ENCODE measurements at regions not wholly inside any gene's neighbourhood (a gene's known extent, or its start where the extent isn't known, plus 50 kb on each side); places are given as distances from the start of the nearest gene placed in this dataset.

DNA sequence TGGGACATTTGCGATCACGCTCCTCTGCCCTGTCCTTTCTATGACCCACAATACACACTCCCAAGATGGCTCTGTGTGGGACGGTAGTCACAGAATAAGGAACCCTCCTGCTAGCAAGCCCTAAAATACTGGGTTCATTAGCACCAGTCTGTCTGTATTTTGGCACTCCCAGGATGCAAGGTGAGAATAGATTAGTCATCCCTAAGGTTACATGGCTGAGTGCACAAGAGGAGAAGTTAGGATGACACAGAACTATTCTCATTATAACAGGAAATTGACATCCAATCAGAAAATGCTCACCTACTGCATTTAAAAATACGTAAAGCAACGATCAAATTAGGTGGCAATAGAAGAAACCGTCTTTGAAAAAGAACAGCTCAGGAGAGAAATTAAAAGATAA is 590.2 kb downstream of the EPHA4 start:
- no peak for DNase-seq (ENCODE audit: low read depth)

- DNase-seq (ENCODE audit: low read depth): no peak
These were observed 586.5 kb downstream of the EPHA4 start for GRCh38 chr2:220985561-220985960.

DNA sequence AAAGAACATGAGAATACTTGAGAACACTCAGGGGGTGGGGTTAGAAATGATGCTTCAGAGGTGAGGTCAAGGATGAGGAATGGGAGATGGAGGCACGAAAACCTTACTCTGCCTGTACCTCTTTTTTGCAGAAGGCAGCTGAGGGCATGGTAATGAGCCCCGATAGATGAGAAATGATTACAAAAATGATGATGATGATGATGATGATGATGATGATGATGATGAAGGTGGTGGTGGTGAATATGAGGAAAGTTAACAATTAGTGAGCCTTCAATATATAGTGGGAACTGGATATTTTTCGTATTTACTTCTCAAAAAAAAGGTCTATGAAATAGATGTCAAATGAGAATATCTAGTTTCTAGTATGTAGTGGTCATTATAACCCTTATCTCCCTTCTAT is 584.3 kb downstream of the EPHA4 start:
- DNase-seq (ENCODE audit: low read depth): no peak

GRCh38 chr2:220991972-220992371 is 580.1 kb downstream of the EPHA4 start:
- no peak for DNase-seq (ENCODE audit: low read depth)

DNA sequence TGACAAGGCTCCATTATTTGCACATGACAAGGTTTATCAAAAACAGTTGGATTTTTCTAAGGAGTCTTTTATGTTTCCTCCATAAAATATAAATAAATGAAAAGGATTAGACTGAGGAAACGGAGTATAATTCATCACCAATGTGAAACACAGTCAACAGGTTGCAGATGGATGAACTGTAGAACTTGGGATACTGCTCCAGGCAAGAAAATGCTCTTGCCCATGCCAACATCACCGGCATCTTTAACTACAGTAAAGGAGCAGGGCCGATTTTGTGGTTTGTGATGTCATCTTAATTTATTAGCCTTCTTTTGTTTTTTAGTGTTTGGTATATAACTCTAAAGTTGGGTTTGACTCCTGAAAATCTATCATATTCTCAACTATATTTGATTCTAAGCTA is 577.3 kb downstream of the EPHA4 start:
- no peak for DNase-seq (ENCODE audit: low read depth)

DNA sequence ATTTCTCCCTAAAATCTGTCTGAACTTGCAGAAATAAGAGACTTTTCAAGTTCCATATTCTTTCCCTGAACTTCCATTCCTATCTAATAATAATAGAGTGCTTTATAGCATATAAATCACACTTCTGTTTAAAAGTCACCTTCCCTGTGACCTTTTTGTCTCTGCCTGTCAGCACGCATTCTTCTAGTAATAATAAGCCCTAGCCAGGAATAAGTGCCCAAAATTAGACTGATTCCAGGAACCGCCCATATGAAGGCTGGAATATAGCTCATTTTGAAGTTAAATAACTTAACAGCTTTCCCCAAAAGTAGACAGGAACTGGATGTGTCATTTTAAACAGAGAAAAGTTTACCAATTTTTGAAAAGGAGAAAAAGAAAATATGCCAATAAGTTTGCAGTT is 576.5 kb downstream of the EPHA4 start:
- no peak for DNase-seq (ENCODE audit: low read depth)

DNA sequence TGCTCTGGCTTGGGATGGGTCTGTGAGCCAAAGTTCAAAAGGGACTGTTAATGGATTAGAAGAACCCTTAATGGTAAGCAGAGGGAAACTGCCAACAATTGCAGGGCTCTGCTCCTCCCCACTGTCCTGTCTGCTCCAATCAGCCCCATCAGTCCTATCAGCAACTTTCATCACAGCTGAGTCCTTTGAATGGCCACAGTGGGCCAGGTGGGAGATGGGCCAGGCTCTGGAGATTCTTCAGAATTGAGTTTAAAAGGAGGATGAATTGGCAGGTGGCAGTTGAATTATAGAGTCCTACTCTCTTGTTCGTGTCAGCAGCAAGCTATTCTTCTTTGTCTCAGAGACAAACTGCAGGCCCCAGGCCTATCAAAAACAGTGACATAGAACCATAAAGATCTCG is 573.9 kb downstream of the EPHA4 start:
- DNase-seq (ENCODE audit: low read depth): no peak

DNA sequence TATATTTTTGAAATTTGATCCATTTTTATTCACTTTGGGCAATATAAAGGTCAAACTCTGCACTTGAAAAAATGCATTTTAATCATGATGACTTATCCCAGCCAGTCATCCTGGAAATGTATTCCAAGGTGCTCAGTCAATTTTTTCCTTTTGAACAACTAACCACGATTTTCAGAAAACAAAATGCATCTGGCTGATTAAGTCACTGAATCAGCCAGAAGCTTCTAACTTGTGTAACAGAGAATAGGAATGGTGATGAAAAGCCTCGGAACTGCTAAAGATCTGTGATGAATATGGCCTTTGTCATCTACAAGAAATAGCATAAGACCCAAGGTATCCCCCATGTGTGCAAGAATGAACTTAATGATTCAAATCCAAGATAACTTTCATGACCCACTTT is 572.7 kb downstream of the EPHA4 start:
- DNase-seq (ENCODE audit: low read depth): no peak

DNA sequence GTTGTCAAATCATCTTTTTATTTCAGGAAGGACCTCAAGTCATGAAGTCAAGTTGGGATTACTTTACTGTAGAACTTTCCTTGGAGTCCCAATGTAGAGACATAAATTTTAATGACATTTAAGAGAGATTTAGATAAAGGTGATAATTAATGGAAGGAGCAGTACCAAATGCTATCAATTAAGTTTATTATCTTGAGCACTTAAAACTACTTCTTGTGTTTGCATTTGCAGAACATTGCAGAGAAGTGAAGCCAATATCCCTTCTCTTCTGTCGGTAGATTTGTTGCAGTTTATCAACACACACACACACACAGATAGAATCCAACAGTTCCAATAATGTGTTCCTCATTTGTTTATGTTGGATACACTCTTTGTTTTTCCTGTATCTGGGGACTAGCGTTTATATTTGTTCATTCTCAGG is 570.7 kb downstream of the EPHA4 start:
- no peak for DNase-seq (ENCODE audit: low read depth)

DNA sequence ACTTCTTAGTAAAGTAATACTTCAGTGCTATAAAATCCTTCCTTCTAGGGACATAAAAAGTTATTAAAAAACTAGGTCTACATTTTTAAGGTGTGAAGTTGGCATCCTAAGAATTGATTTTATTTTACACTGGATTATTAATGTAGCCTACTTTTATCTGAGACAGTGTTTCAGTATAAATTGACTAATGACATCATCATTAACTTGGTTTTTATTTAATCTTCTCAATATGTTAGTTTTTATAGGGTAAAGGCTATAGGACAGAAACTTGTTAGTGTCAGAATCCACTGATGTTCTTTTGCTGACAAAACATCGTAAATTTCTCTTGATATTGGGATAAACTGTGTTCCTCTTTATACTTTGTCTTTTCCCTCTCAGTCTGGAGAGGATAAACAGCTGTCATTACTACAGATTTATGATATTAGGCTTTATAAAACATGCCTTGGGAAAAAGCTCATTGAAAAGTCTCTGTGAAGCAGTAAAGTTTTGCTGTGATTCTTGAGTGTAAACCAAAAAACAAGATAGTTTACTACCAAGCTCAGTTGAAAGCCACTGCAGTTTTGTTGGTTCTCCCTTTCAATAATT is 569.9 kb downstream of the EPHA4 start:
- no peak for DNase-seq (ENCODE audit: low read depth)

- DNase-seq (ENCODE audit: low read depth): peak; percentile 16
These were observed 566.8 kb downstream of the EPHA4 start for GRCh38 chr2:221005338-221005737.

DNA sequence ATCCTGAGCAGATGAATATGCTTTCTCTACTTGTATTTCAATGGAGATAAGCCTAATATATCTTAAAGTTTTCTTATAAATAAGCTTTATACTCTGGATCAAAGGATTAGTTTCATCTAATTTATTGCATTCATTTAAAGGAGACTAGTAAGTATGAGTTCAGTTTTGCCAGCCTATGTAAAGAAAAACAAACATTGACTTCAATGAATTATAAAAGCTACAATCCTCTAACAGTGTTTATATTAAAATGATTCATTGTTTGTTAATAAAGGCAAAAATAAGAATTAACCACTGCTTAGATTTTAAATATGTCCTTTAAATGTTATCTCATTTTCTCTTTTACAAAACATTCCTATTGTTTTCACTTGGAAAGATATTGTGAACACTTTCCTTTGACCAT is 566.0 kb downstream of the EPHA4 start:
- no peak for DNase-seq (ENCODE audit: low read depth)

DNA sequence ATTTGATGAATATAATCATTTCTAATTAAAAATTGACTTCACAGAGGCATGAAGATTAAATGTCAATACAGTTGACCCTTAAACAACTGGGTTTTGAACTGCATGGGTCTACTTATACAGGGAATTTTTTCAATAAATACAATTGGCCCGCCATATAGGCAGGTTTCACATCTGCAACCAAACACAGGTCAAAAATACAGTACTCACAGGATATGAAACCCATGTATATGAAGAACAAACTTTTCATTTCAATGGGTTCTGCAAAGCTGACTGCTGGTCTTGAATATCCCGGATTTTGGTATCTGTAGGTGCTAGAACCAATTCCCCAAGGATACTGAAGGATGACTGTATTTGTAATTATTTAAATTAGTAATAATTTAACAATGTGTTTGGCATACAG is 555.6 kb downstream of the EPHA4 start:
- DNase-seq (ENCODE audit: low read depth): no peak

- no peak for DNase-seq (ENCODE audit: low read depth)
These were observed 553.8 kb downstream of the EPHA4 start for GRCh38 chr2:221018262-221018661.

DNA sequence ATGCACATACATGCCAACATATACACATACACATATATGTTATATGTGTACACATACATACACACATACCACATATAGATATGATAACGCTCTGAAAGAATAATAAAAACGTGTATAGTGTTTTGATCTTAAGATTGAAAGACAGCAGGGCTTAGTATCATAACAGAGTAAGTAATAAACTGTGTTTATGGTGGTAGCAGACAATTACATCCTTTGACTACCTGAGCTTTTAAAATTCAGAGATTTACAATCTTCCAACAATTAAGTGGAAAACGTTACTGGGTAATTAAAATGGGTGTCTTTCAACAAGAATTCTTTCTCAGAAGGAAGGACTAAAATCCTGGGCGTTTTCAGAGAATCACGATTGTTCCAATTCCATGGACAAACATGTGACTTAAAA is 552.4 kb downstream of the EPHA4 start:
- DNase-seq (ENCODE audit: low read depth): no peak

GRCh38 chr2:221022554-221022953 is 549.5 kb downstream of the EPHA4 start:
- DNase-seq (ENCODE audit: low read depth): no peak

DNA sequence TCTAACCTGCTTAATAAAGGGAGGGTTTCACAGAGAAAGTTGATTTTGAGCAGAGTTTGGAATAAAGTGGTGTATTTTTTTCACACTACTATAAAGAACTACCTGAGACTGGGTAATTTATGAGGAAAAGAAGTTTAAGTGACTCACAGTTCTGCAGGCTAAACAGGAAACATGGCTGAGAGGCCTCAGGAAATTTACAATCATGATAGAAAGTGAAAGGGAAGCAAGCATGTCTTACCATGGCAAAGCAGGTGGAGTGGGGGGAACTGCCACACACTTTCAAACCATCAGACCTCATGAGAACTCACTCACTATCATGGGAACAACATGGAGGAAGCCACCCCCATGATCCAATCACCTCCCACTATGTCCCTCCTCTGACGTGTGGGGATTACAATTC is 546.7 kb downstream of the EPHA4 start:
- DNase-seq (ENCODE audit: low read depth): no peak

DNA sequence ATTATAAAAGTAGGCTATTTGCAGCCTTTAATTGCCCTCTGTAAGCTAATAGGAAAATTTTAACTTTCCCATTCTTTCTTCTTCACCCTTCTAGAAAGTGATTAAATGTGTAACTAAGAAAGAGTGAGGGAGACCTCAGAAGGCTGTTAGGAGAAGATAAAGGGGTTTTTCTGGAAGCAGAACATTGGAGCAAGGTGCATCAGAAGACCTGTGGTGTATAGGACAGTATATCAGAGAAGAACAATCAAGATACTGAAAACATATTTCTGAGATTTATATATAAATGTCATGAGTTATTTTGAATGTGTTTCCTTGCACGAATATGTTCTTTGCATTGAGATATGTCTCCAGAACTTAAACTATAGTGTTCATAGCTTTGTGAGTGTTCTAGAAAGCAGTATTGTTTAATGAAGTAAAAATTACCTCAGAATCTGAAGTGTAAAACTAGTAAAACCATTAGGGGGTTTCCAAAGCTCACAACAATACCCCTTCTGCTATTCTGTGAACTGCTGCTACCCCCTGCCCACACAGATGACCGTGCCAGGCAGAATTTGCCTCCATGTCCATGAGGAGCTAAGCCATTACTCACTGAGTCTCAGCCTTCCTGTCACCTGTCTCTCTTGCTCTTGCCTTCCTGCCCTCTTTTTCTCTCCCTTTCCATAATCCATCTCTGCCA is 537.9 kb downstream of the EPHA4 start:
- no peak for DNase-seq (ENCODE audit: low read depth)

DNA sequence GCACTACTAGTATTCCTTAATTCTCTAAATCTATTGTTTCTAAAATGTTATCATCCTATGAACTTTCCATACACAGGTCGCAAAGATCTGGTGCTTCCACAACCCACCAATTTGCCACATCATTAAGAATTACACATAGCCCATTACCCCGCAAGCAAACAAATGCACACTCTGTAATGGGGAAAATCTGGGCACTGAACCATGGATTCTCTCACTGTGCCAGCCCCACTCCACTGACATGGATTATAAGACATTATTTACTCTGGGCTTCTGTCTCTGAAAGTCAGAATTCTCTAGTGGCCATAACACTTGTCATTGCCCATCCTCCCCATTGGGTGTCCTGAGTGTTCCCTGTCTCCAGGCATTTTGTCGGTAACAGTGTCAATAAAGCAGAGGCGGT is 537.1 kb downstream of the EPHA4 start:
- DNase-seq (ENCODE audit: low read depth): no peak

GRCh38 chr2:221042926-221043325 is 529.2 kb downstream of the EPHA4 start:
- DNase-seq (ENCODE audit: low read depth): no peak

GRCh38 chr2:221044781-221045180 is 527.3 kb downstream of the EPHA4 start:
- no peak for DNase-seq (ENCODE audit: low read depth)

DNA sequence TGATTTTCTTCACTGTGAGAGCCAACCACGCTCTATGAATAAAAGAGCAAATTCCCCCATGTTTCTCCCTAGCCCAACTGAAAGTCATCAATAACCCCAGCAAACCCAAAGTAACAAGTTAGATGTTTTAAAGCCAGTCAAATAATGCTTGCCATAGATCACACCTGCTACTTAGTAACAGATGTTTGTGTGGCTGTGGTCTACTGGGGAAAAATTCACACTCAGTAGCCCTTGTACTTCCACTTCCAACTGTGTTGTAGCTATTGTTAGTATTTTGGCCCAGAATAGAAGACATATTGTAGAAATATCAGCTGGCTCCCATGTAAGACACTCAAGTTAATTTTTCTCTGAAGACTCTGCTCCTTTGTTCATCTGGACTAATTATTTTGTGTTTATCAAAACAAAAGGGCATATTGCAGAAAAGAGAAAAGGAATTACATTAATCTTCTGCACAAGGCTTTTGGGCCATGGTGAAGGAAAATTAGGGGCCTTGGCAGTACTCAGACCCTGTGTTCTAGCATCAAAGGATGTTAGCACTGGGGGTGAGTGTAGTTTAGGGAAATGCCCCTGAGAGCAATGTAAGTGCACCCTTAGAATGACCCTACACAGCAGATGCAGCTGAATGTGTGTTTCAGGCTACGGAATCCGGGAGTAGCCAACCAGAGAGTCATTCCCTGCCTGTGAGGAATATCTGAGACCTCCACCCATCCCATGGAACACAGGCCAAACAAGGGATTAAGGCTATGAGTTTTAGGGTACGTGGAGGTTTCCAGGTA is 521.9 kb downstream of the EPHA4 start:
- no peak for DNase-seq (ENCODE audit: low read depth)

GRCh38 chr2:221051162-221051561 is 520.9 kb downstream of the EPHA4 start:
- DNase-seq (ENCODE audit: low read depth): no peak

- peak; percentile 24 for DNase-seq (ENCODE audit: low read depth)
These were observed 511.7 kb downstream of the EPHA4 start for GRCh38 chr2:221060376-221060775.
